Spinal cord (tissue), 9 donors: ENCODE measurements at regions not wholly inside any gene's neighbourhood (a gene's known extent, or its start where the extent isn't known, plus 50 kb on each side); places are given as distances from the start of the nearest gene placed in this dataset.
"Not testable (repeated sequence)": the region's sequence is repeated elsewhere in the genome, so short reads cannot be mapped to it uniquely, and the experiment has no call there.

Source experiments
- DNase-seq, 6 donors: peaks; one replicate each; pipeline versions ENCODE4 v3.0.0 to v3.0.0-alpha.2; 2013 to 2015; ENCODE audit warnings: low spot score in 6 of 6, low read depth in 4 of 6
- H3K27ac ChIP-seq: one replicate; pipeline ENCODE4 v1.5.1; 2013; ENCODE audit warnings: low read depth, low read length, control low read depth
- H3K27me3 ChIP-seq: one replicate; pipeline ENCODE4 v1.6.1; 2013; ENCODE audit warnings: low read length; ENCODE audit not compliant: control insufficient read depth, insufficient read depth
- H3K36me3 ChIP-seq: one replicate; pipeline ENCODE4 v1.6.1; 2013; ENCODE audit warnings: low read length; ENCODE audit not compliant: control insufficient read depth, insufficient read depth
- H3K4me1 ChIP-seq: one replicate; pipeline ENCODE4 v1.6.1; 2013; ENCODE audit warnings: low read length; ENCODE audit not compliant: control insufficient read depth, insufficient read depth
- H3K4me3 ChIP-seq: one replicate; pipeline ENCODE4 v1.5.1; 2013; ENCODE audit warnings: low read depth, low read length, control low read depth
- H3K9me3 ChIP-seq: one replicate; pipeline ENCODE4 v1.6.1; 2013; ENCODE audit warnings: low read length; ENCODE audit not compliant: control insufficient read depth, insufficient read depth
- WGBS: methylation state at CpG from one replicate; pipeline ENCODE4 v1.1.5; 2013; ENCODE audit warnings: missing lambda C conversion rate; ENCODE audit not compliant: insufficient coverage; 5-methylcytosine and 5-hydroxymethylcytosine counted together
- donor health status: healthy.

- Histone ChIP-seq H3K9me3 (no peaks in the 10 kb centered on the region), H3K27me3 (no peaks in the 10 kb centered on the region), H3K36me3 (no peaks in the 10 kb centered on the region), H3K4me1 (no peaks in the 10 kb centered on the region), H3K27ac (no peak overlapping the region), H3K4me3 (no peak overlapping the region)
- no CpG with 5 or more reads among the region's 2 CpGs for WGBS
- DNase-seq = peak in 1 of 6 donors; percentile 32
These were observed 239.0 kb upstream of the FANCL start for GRCh38 chr2:58480141-58480540.

GRCh38 chr2:58479535-58480140 lies 238.5 kb upstream of the FANCL start:
- DNase-seq = peak in 1 of 6 donors; percentile 62
- Histone ChIP-seq H3K4me3 (no peak overlapping the region), H3K36me3 (no peaks in the 10 kb centered on the region), H3K9me3 (no peaks in the 10 kb centered on the region), H3K27me3 (no peaks in the 10 kb centered on the region), H3K27ac (no peak overlapping the region), H3K4me1 (no peaks in the 10 kb centered on the region)
- WGBS = 13% methylated on average over 2 of the region's 12 CpGs

GRCh38 chr2:58476556-58476955 lies 235.4 kb upstream of the FANCL start:
- no peak overlapping the region for H3K4me3 ChIP-seq
- no peaks in the 10 kb centered on the region for H3K4me1 ChIP-seq
- no peak overlapping the region for H3K27ac ChIP-seq
- no peaks in the 10 kb centered on the region for H3K9me3 ChIP-seq
- no peaks in the 10 kb centered on the region for H3K27me3 ChIP-seq
- DNase-seq = peak in 2 of 6 donors; percentile 14 to 43
- H3K36me3 ChIP-seq = no peaks in the 10 kb centered on the region

GRCh38 chr2:58475756-58476155 lies 234.6 kb upstream of the FANCL start:
- no peaks in the 10 kb centered on the region for H3K9me3 ChIP-seq
- no peak overlapping the region for H3K4me3 ChIP-seq
- no peak overlapping the region for H3K27ac ChIP-seq
- no CpG with 5 or more reads among the region's 2 CpGs for WGBS
- H3K36me3 ChIP-seq = no peaks in the 10 kb centered on the region
- H3K4me1 ChIP-seq = no peaks in the 10 kb centered on the region
- H3K27me3 ChIP-seq = no peaks in the 10 kb centered on the region
- DNase-seq = no peak

GRCh38 chr2:58473165-58473564 lies 232.0 kb upstream of the FANCL start:
- Histone ChIP-seq H3K36me3 (no peaks in the 10 kb centered on the region), H3K27ac (no peak overlapping the region), H3K4me1 (no peaks in the 10 kb centered on the region), H3K9me3 (no peaks in the 10 kb centered on the region), H3K27me3 (no peaks in the 10 kb centered on the region), H3K4me3 (no peak overlapping the region)
- DNase-seq = no peak
- 93% methylated on average over 3 of the region's 4 CpGs for whole genome bisulfite sequencing

GRCh38 chr2:58466804-58467203 lies 225.7 kb upstream of the FANCL start:
- Histone ChIP-seq H3K36me3 (no peaks in the 10 kb centered on the region), H3K27me3 (no peaks in the 10 kb centered on the region)
- WGBS = no CpG with 5 or more reads among the region's 1 CpG

GRCh38 chr2:58466021-58466420 lies 224.9 kb upstream of the FANCL start:
- WGBS = no CpG with 5 or more reads among the region's 2 CpGs
- H3K36me3 ChIP-seq, H3K27me3 ChIP-seq, H3K9me3 ChIP-seq, DNase-seq, H3K4me3 ChIP-seq, H3K27ac ChIP-seq, H3K4me1 ChIP-seq: not testable (repeated sequence)

More at GRCh38 chr2:58466804-58467203, 225.7 kb upstream of the FANCL start:
- Histone ChIP-seq H3K4me3 (no peak overlapping the region), H3K9me3 (no peaks in the 10 kb centered on the region), H3K27ac (no peak overlapping the region), H3K4me1 (no peaks in the 10 kb centered on the region)
- no peak for DNase-seq

GRCh38 chr2:58460670-58461069 lies 219.5 kb upstream of the FANCL start:
- no peaks in the 10 kb centered on the region for H3K4me1 ChIP-seq
- H3K9me3 ChIP-seq = no peaks in the 10 kb centered on the region
- no peak overlapping the region for H3K27ac ChIP-seq
- 96% methylated on average over 12 of the region's 22 CpGs for WGBS
- no peaks in the 10 kb centered on the region for H3K27me3 ChIP-seq
- no peak overlapping the region for H3K4me3 ChIP-seq
- no peak for DNase-seq
- H3K36me3 ChIP-seq = no peaks in the 10 kb centered on the region

GRCh38 chr2:58449286-58450010 lies 208.3 kb upstream of the FANCL start:
- peak in 1 of 6 donors; percentile 50 for DNase-seq
- H3K27ac ChIP-seq = no peak overlapping the region
- no peaks in the 10 kb centered on the region for H3K36me3 ChIP-seq
- no peaks in the 10 kb centered on the region for H3K9me3 ChIP-seq
- H3K27me3 ChIP-seq = no peaks in the 10 kb centered on the region
- WGBS = no CpG with 5 or more reads among the region's 3 CpGs
- H3K4me3 ChIP-seq = no peak overlapping the region
- H3K4me1 ChIP-seq = no peaks in the 10 kb centered on the region

- no peaks in the 10 kb centered on the region for H3K27me3 ChIP-seq
- H3K36me3 ChIP-seq = no peaks in the 10 kb centered on the region
- no peak for DNase-seq
- H3K27ac ChIP-seq = no peak overlapping the region
- no peaks in the 10 kb centered on the region for H3K4me1 ChIP-seq
- no peaks in the 10 kb centered on the region for H3K9me3 ChIP-seq
- WGBS = no CpG with 5 or more reads among the region's 2 CpGs
- H3K4me3 ChIP-seq = no peak overlapping the region
These were observed 207.7 kb upstream of the FANCL start for GRCh38 chr2:58448845-58449244.
